Chondrocyte (in vitro differentiated cells): ENCODE measurements at regions not wholly inside any gene's neighbourhood (a gene's known extent, or its start where the extent isn't known, plus 50 kb on each side); places are given as distances from the start of the nearest gene placed in this dataset.

ENCODE experiments used
- DNase-seq: peaks from one replicate; pipeline ENCODE4 v3.0.0; 2021; ENCODE audit warnings: mixed read lengths, low spot score
- H3K27ac Mint-ChIP-seq: one replicate; pipeline ENCODE4 v1.8.0; 2021; ENCODE audit warnings: mild to moderate bottlenecking, moderate library complexity, mixed read lengths; ENCODE audit not compliant: unreplicated experiment
- H3K27me3 Mint-ChIP-seq: 2 replicates; pipeline ENCODE4 v1.8.0; 2021; ENCODE audit warnings: low read depth, mixed read lengths
- H3K36me3 Mint-ChIP-seq: 2 replicates; pipeline ENCODE4 v1.8.0; 2021; ENCODE audit warnings: low read depth, mixed read lengths
- H3K4me1 Mint-ChIP-seq: 2 replicates; pipeline ENCODE4 v1.8.0; 2021; ENCODE audit warnings: low read depth, mild to moderate bottlenecking, mixed read lengths
- H3K4me3 Mint-ChIP-seq: one replicate; pipeline ENCODE4 v1.8.0; 2021; ENCODE audit warnings: mild to moderate bottlenecking, moderate library complexity, mixed read lengths; ENCODE audit not compliant: unreplicated experiment
- H3K9me3 Mint-ChIP-seq: 2 replicates; pipeline ENCODE4 v1.8.0; 2021; ENCODE audit warnings: low read depth, mixed read lengths
- CTCF ChIP-seq: fragments of 200-600 bp; sonication (generic); IDR thresholded peaks from 2 replicates; pipeline ENCODE4 v1.5.0; 2021; ENCODE audit warnings: antibody characterized with exemption, mild to moderate bottlenecking, moderate library complexity

DNA sequence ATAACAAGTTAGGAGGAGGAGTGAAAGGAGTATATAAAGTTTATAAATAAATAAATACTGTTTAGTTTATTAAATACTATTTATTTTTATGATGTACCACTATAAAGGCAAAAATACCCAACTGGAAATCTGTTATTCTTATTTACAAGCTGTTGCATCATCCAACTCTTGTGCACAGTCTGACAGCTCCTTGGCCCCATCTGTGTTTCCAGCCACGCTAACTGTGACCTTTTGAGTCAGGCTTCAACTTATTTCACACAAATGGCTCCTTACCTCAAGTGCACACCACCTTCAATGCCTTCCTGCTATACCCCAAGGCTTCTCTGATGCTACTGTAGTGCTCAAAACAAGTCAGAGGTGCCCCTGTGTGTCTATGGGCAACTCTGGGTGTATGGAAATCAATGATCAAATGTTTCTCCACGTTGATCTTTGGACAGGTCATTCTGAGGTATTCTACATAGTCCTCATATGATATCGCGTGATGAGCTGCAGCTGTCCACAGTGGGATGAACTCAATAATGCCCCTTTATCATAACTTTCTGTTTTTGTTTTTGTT, 303.2 kb upstream of the GRAMD2B start:
- DNase-seq = no peak
- no peak overlapping the region for H3K27ac Mint-ChIP-seq
- TF ChIP-seq CTCF = no peak

DNA sequence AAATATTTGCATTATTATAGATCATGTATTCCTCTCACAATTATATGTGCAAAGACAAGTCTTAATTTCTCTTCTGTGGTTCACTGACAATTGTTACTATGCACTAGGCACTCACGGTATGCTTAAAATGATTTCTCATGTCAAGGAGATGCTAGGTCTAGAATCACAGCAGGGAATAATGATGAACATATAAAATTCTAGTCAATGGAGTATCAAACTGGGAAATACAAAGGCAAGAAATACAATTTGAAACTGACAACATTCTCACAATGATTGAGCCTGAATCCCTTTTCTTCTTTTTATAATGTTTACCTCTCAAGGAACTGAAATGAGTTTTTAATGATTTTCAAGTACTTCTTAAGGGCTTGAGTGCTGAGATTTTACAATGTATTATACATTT, 302.3 kb upstream of the GRAMD2B start:
- Mint-ChIP-seq H3K27ac (no peak overlapping the region), H3K4me3 (no peak overlapping the region), H3K9me3 (no peaks in the 10 kb centered on the region), H3K4me1 (peaks cover 38% of the 10 kb centered on the region), H3K27me3 (no peaks in the 10 kb centered on the region), H3K36me3 (no peaks in the 10 kb centered on the region)
- no peak for DNase-seq
- no peak for TF ChIP-seq CTCF

More for the DNA sequence above, 303.2 kb upstream of the GRAMD2B start:
- Mint-ChIP-seq H3K36me3 (no peaks in the 10 kb centered on the region), H3K4me1 (peaks cover 32% of the 10 kb centered on the region), H3K4me3 (no peak overlapping the region), H3K27me3 (no peaks in the 10 kb centered on the region), H3K9me3 (no peaks in the 10 kb centered on the region)

GRCh38 chr5:126122942-126123341, 300.3 kb upstream of the GRAMD2B start:
- Mint-ChIP-seq H3K4me1 (peaks cover 45% of the 10 kb centered on the region), H3K4me3 (no peak overlapping the region), H3K27ac (no peak overlapping the region), H3K9me3 (no peaks in the 10 kb centered on the region), H3K36me3 (no peaks in the 10 kb centered on the region), H3K27me3 (no peaks in the 10 kb centered on the region)
- no peak for TF ChIP-seq CTCF
- DNase-seq = no peak

DNA sequence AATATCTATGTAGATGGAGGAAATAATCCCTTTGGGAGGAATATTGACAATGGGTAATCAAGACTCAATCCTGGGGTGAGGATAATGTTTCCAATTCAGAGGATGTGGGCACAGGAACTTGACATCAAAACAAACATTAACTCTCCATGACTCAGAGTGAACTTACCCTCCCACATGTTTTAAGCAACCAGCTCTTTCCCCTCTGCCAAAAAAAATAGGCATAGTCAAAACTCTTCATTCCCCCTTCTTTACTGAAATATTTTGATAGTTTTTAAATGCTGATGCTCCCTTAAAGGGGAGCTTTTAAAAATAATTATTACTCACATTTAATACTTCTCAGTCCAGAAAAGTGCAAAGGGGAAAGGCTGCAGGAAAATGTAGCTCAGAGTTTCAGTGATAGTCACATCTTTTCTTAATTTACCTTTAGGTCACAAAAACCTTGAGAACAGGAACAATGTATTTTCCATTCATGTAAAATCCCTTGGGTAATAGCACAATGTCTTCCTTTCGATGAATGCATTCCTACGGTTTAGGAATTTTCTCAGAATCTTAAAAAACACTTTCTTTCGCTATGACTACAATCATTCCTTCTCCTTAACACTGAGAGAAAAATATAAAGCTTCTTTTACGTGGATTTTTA, 298.4 kb upstream of the GRAMD2B start:
- no peaks in the 10 kb centered on the region for H3K27me3 Mint-ChIP-seq
- DNase-seq = no peak
- H3K27ac Mint-ChIP-seq = peak overlapping the region; percentile 24
- H3K36me3 Mint-ChIP-seq = no peaks in the 10 kb centered on the region
- no peak overlapping the region for H3K4me3 Mint-ChIP-seq
- TF ChIP-seq CTCF = no peak
- no peaks in the 10 kb centered on the region for H3K9me3 Mint-ChIP-seq
- peaks cover 45% of the 10 kb centered on the region for H3K4me1 Mint-ChIP-seq

- no peak overlapping the region for H3K27ac Mint-ChIP-seq
- H3K4me3 Mint-ChIP-seq = no peak overlapping the region
- no peak for TF ChIP-seq CTCF
- peaks cover 42% of the 10 kb centered on the region for H3K4me1 Mint-ChIP-seq
- DNase-seq = no peak
- no peaks in the 10 kb centered on the region for H3K9me3 Mint-ChIP-seq
- H3K36me3 Mint-ChIP-seq = no peaks in the 10 kb centered on the region
- H3K27me3 Mint-ChIP-seq = no peaks in the 10 kb centered on the region
These were observed 297.8 kb upstream of the GRAMD2B start for GRCh38 chr5:126125407-126125806.
